ENCODE measurements at regions not wholly inside any gene's neighbourhood (a gene's known extent, or its start where the extent isn't known, plus 50 kb on each side); places are given as distances from the start of the nearest gene placed in this dataset.

DNA sequence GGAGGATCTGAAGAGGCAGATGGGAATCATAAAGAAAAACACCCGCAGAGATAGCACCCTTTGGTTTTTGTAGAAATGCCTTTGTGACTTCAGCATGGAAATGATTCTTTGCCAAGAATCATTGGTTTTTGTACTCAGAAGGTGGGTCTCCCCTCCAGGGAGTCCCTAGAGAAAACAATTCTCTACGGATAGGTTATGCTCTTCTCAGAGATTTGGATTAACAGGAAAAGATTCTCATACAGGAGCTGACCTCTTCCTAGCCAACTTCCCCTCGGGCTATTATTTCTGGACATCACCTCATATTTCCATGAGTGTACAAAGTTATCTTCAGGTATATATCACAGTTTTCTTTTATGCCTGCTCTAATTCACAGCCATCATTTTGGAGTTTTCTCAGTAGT lies 274.2 kb upstream of the HABP2 start:
- no peak for TF ChIP-seq EP300 (IDR thresholded peaks at IDR 0.05)
- TF ChIP-seq POLR2AphosphoS5 (IDR thresholded peaks at IDR 0.05): no peak
- TF ChIP-seq, protein P1, sequence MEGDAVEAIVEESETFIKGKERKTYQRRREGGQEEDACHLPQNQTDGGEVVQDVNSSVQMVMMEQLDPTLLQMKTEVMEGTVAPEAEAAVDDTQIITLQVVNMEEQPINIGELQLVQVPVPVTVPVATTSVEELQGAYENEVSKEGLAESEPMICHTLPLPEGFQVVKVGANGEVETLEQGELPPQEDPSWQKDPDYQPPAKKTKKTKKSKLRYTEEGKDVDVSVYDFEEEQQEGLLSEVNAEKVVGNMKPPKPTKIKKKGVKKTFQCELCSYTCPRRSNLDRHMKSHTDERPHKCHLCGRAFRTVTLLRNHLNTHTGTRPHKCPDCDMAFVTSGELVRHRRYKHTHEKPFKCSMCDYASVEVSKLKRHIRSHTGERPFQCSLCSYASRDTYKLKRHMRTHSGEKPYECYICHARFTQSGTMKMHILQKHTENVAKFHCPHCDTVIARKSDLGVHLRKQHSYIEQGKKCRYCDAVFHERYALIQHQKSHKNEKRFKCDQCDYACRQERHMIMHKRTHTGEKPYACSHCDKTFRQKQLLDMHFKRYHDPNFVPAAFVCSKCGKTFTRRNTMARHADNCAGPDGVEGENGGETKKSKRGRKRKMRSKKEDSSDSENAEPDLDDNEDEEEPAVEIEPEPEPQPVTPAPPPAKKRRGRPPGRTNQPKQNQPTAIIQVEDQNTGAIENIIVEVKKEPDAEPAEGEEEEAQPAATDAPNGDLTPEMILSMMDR (IDR thresholded peaks at IDR 0.05): no peak
- TF ChIP-seq POLR2A (IDR thresholded peaks at IDR 0.05): no peak

All from sigmoid colon (tissue), 4 donors.